BJ (cell line): ENCODE measurements at regions not wholly inside any gene's neighbourhood (a gene's known extent, or its start where the extent isn't known, plus 50 kb on each side); places are given as distances from the start of the nearest gene placed in this dataset.

Experiments used
- CTCF ChIA-PET: fragments of 350-600 bp; formaldehyde crosslinking; extraction: SDS; loops from one replicate; lab custom pipeline; 2021; ENCODE audit warnings: antibody characterized with exemption, inconsistent platforms; lab: Yijun Ruan, JAX
- POLR2A ChIA-PET: fragments of 300-600 bp; sonication (Branson Sonifier 250); formaldehyde crosslinking; extraction: SDS; loops from one replicate; lab custom pipeline; 2021; ENCODE audit warnings: antibody characterized with exemption; lab: Charles Lee
- DNase-seq: peaks from one replicate; pipeline ENCODE4 v3.0.0-alpha.2; 2011; ENCODE audit warnings: low read depth
- H3K27me3 ChIP-seq: 2 replicates; pipeline ENCODE4 v1.6.0; 2011; ENCODE audit warnings: low read length; ENCODE audit not compliant: control insufficient read depth, insufficient read depth
- H3K36me3 ChIP-seq: 2 replicates; pipeline ENCODE4 v1.5.1; 2011; ENCODE audit warnings: low read length; ENCODE audit not compliant: control insufficient read depth, insufficient read depth
- H3K4me3 ChIP-seq: 2 replicates; pipeline ENCODE4 v1.5.1; 2011; ENCODE audit warnings: low read depth, mild to moderate bottlenecking, control low read depth, low read length
- CTCF ChIP-seq: IDR thresholded peaks from 2 replicates; pipeline ENCODE4 v1.5.1; 2011; ENCODE audit warnings: low read depth, mild to moderate bottlenecking, control low read depth, inconsistent platforms, low read length, moderate library complexity; ENCODE audit not compliant: insufficient read depth

- Histone ChIP-seq H3K36me3 (no peaks in the 10 kb centered on the region), H3K27me3 (no peaks in the 10 kb centered on the region), H3K4me3 (no peak overlapping the region)
- ChIA-PET CTCF (no interaction called here), POLR2A (no interaction called here)
- DNase-seq = no peak
- no peak for TF ChIP-seq CTCF
These were observed 228.0 kb downstream of the CALCRL start for GRCh38 chr2:187220071-187220470.

- DNase-seq = peak; percentile 11
- no peak for TF ChIP-seq CTCF
- no peaks in the 10 kb centered on the region for H3K27me3 ChIP-seq
- H3K36me3 ChIP-seq = no peaks in the 10 kb centered on the region
- H3K4me3 ChIP-seq = no peak overlapping the region
- ChIA-PET POLR2A (no interaction called here), CTCF (no interaction called here)
These were observed 232.4 kb downstream of the CALCRL start for GRCh38 chr2:187215532-187216240.

- CTCF ChIA-PET = no interaction called here
- TF ChIP-seq CTCF = no peak
- Histone ChIP-seq H3K4me3 (no peak overlapping the region), H3K27me3 (no peaks in the 10 kb centered on the region), H3K36me3 (no peaks in the 10 kb centered on the region)
- DNase-seq = no peak
- POLR2A ChIA-PET = no interaction called here
These were observed 233.7 kb downstream of the CALCRL start for GRCh38 chr2:187214306-187214705.

GRCh38 chr2:187213798-187214197 lies 234.3 kb downstream of the CALCRL start:
- Histone ChIP-seq H3K27me3 (no peaks in the 10 kb centered on the region), H3K36me3 (no peaks in the 10 kb centered on the region), H3K4me3 (no peak overlapping the region)
- POLR2A ChIA-PET = no interaction called here
- CTCF ChIA-PET = no interaction called here
- DNase-seq = no peak
- no peak for TF ChIP-seq CTCF

GRCh38 chr2:187210726-187211125 lies 237.3 kb downstream of the CALCRL start:
- CTCF ChIA-PET = no interaction called here
- Histone ChIP-seq H3K4me3 (no peak overlapping the region), H3K27me3 (no peaks in the 10 kb centered on the region), H3K36me3 (no peaks in the 10 kb centered on the region)
- DNase-seq = no peak
- TF ChIP-seq CTCF = no peak
- POLR2A ChIA-PET = no interaction called here
